OCI-LY7 (cell line): ENCODE measurements at regions not wholly inside any gene's neighbourhood (a gene's known extent, or its start where the extent isn't known, plus 50 kb on each side); places are given as distances from the start of the nearest gene placed in this dataset.
"Not testable (repeated sequence)": the region's sequence is repeated elsewhere in the genome, so short reads cannot be mapped to it uniquely, and the experiment has no call there.

Experiments
- BruUV-seq: library from RNA; stranded (reverse); fragments of 400-500 nt; replicated peaks from 2 replicates; lab custom pipeline; 2021; lab: Mats Ljungman, UMichigan
- CTCF ChIA-PET: fragments of 300-600 bp; sonication (Branson Sonifier 250); formaldehyde crosslinking; loops from one replicate; lab custom pipeline; 2022; ENCODE audit warnings: antibody characterized with exemption; ENCODE audit not compliant: unreplicated experiment; lab: Charles Lee
- POLR2A ChIA-PET: fragments of 300-600 bp; sonication (Branson Sonifier 250); formaldehyde crosslinking; loops from one replicate; lab custom pipeline; 2022; ENCODE audit warnings: antibody characterized with exemption; lab: Charles Lee
- DNase-seq: peaks from one replicate; pipeline ENCODE4 v3.0.0-alpha.2; 2015; ENCODE audit warnings: low spot score
- H2AFZ ChIP-seq: fragments of 200-600 bp; sonication (generic), shearing (Covaris generic); 2 replicates; pipeline ENCODE4 v1.6.1; 2014; ENCODE audit warnings: mild to moderate bottlenecking, antibody characterized with exemption, low read length, moderate library complexity
- H3K27ac ChIP-seq: fragments of 200-600 bp; sonication (generic); 2 replicates; pipeline ENCODE4 v1.5.1; 2014; ENCODE audit warnings: mixed run types, low read depth, mild to moderate bottlenecking, moderate library complexity, low read length, inconsistent platforms; ENCODE audit not compliant: poor library complexity, severe bottlenecking
- H3K36me3 ChIP-seq: fragments of 200-600 bp; sonication (generic); 2 replicates; pipeline ENCODE4 v1.6.1; 2014; ENCODE audit warnings: mild to moderate bottlenecking, antibody characterized with exemption, low read length, moderate library complexity, mixed read lengths; ENCODE audit not compliant: insufficient read depth
- H3K4me1 ChIP-seq: fragments of 200-600 bp; sonication (generic); 2 replicates; pipeline ENCODE4 v1.5.1; 2014; ENCODE audit warnings: mild to moderate bottlenecking, low read length; ENCODE audit not compliant: insufficient read depth, poor library complexity, severe bottlenecking
- H3K4me2 ChIP-seq: fragments of 200-600 bp; sonication (generic); 2 replicates; pipeline ENCODE4 v1.6.1; 2014; ENCODE audit warnings: mild to moderate bottlenecking, low read length
- H3K4me3 ChIP-seq: fragments of 200-600 bp; sonication (generic); 2 replicates; pipeline ENCODE4 v1.5.1; 2014; ENCODE audit warnings: mild to moderate bottlenecking, low read depth, low read length; ENCODE audit not compliant: poor library complexity, severe bottlenecking
- H3K79me2 ChIP-seq: fragments of 200-600 bp; sonication (generic); 2 replicates; pipeline ENCODE4 v1.6.1; 2016; ENCODE audit warnings: low read depth, mild to moderate bottlenecking, low read length, moderate library complexity, mixed read lengths; ENCODE audit not compliant: insufficient read depth
- H3K9me2 ChIP-seq: fragments of 200-600 bp; sonication (generic); 2 replicates; pipeline ENCODE4 v1.6.1; 2016; ENCODE audit warnings: mild to moderate bottlenecking, low read length, mixed read lengths; ENCODE audit not compliant: insufficient read depth
- H3K9me3 ChIP-seq: fragments of 200-600 bp; sonication (generic); 2 replicates; pipeline ENCODE4 v1.6.1; 2014; ENCODE audit warnings: mild to moderate bottlenecking, mixed run types, low read length, mixed read lengths
- H4K20me1 ChIP-seq: fragments of 200-600 bp; sonication (generic); 2 replicates; pipeline ENCODE4 v1.6.1; 2014; ENCODE audit warnings: mild to moderate bottlenecking, antibody characterized with exemption, low read length, moderate library complexity, mixed read lengths; ENCODE audit not compliant: insufficient read depth
- CTCF ChIP-seq: fragments of 200-600 bp; sonication (generic); conservative IDR thresholded peaks from 2 replicates; pipeline ENCODE4 v1.5.1; 2014; ENCODE audit warnings: mild to moderate bottlenecking, antibody characterized with exemption, low read length, moderate library complexity, mixed read lengths
- EZH2phosphoT487 ChIP-seq: fragments of 200-600 bp; sonication (generic); IDR thresholded peaks from 2 replicates; pipeline ENCODE4 v1.6.1; 2018; ENCODE audit warnings: low read depth, borderline replicate concordance, mild to moderate bottlenecking, mixed run types, antibody characterized with exemption, low read length, moderate library complexity, mixed read lengths
- intact Hi-C: fragments of 100-400 bp; cut with micrococcal nuclease; formaldehyde crosslinking; loops from one replicate; pipeline ENCODE4 v1.10.0; 2022; ENCODE audit not compliant: unreplicated experiment

GRCh38 chr2:124999906-125000305, 974.8 kb downstream of the CNTNAP5 start:
- H3K9me2 ChIP-seq: no peaks in the 10 kb centered on the region
- H3K4me1 ChIP-seq: no peaks in the 10 kb centered on the region
- no peak overlapping the region for H3K27ac ChIP-seq
- H3K4me2 ChIP-seq: no peak overlapping the region
- ChIA-PET CTCF (no interaction called here), POLR2A (no interaction called here)
- no TSS peak for BruUV-seq
- H3K79me2 ChIP-seq: no peaks in the 10 kb centered on the region
- no peak overlapping the region for H3K4me3 ChIP-seq
- TF ChIP-seq EZH2phosphoT487 (no peak), CTCF (no peak)
- H4K20me1 ChIP-seq: no peaks in the 10 kb centered on the region
- no peak for DNase-seq
- H2AFZ ChIP-seq: no peak overlapping the region
- H3K9me3 ChIP-seq: no peaks in the 10 kb centered on the region
- no peaks in the 10 kb centered on the region for H3K36me3 ChIP-seq
- intact Hi-C loops: no loop called here

- ChIA-PET POLR2A (no interaction called here), CTCF (no interaction called here)
- no peaks in the 10 kb centered on the region for H3K36me3 ChIP-seq
- no peaks in the 10 kb centered on the region for H4K20me1 ChIP-seq
- intact Hi-C loops: no loop called here
- H3K4me3 ChIP-seq: no peak overlapping the region
- H3K9me3 ChIP-seq: no peaks in the 10 kb centered on the region
- H3K9me2 ChIP-seq: no peaks in the 10 kb centered on the region
- DNase-seq: no peak
- no TSS peak for BruUV-seq
- no peak overlapping the region for H2AFZ ChIP-seq
- no peak overlapping the region for H3K4me2 ChIP-seq
- no peak overlapping the region for H3K27ac ChIP-seq
- no peaks in the 10 kb centered on the region for H3K4me1 ChIP-seq
- no peak for TF ChIP-seq EZH2phosphoT487
- no peak for TF ChIP-seq CTCF
- H3K79me2 ChIP-seq: no peaks in the 10 kb centered on the region
Measured at GRCh38 chr2:125004106-125004800, 979.2 kb downstream of the CNTNAP5 start.

GRCh38 chr2:125006676-125007075, 981.6 kb downstream of the CNTNAP5 start:
- H3K4me1 ChIP-seq: no peaks in the 10 kb centered on the region
- H3K27ac ChIP-seq: no peak overlapping the region
- H3K79me2 ChIP-seq: no peaks in the 10 kb centered on the region
- POLR2A ChIA-PET: no interaction called here
- no TSS peak for BruUV-seq
- no peaks in the 10 kb centered on the region for H3K36me3 ChIP-seq
- CTCF ChIA-PET: no interaction called here
- H3K4me3 ChIP-seq: no peak overlapping the region
- no peak overlapping the region for H2AFZ ChIP-seq
- no peak for DNase-seq
- H3K9me2 ChIP-seq: no peaks in the 10 kb centered on the region
- H3K9me3 ChIP-seq: no peaks in the 10 kb centered on the region
- no peak overlapping the region for H3K4me2 ChIP-seq
- intact Hi-C loops: no loop called here
- no peaks in the 10 kb centered on the region for H4K20me1 ChIP-seq
- TF ChIP-seq EZH2phosphoT487 (no peak), CTCF (no peak)

- CTCF ChIA-PET, POLR2A ChIA-PET: not testable (repeated sequence)
Measured at GRCh38 chr2:125028721-125029120, 1003.6 kb downstream of the CNTNAP5 start.

More at GRCh38 chr2:125028721-125029120, 1003.6 kb downstream of the CNTNAP5 start:
- H3K4me2 ChIP-seq, H2AFZ ChIP-seq, H3K4me1 ChIP-seq, H3K27ac ChIP-seq, H3K9me2 ChIP-seq, H3K79me2 ChIP-seq, H3K4me3 ChIP-seq, BruUV-seq, intact Hi-C loops, H3K9me3 ChIP-seq, H3K36me3 ChIP-seq, H4K20me1 ChIP-seq, DNase-seq: not testable (repeated sequence)
